WTC11 (cell line): ENCODE measurements at regions not wholly inside any gene's neighbourhood (a gene's known extent, or its start where the extent isn't known, plus 50 kb on each side); places are given as distances from the start of the nearest gene placed in this dataset.

Experiments
- ATAC-seq: fragments of 200-7000 bp; cut with Tn5 transposase; 2 replicates; pipeline ENCODE4 v1.10.0; 2021; ENCODE audit warnings: mild to moderate bottlenecking, moderate library complexity
- CTCF ChIA-PET: fragments of 300-600 bp; sonication (Branson Sonifier 250); formaldehyde crosslinking; loops from one replicate; lab custom pipeline; 2021; ENCODE audit warnings: antibody characterized with exemption; lab: Charles Lee
- POLR2A ChIA-PET: fragments of 350-600 bp; sonication (Branson Sonifier 250); formaldehyde crosslinking; loops from one replicate; lab custom pipeline; 2021; ENCODE audit warnings: antibody characterized with exemption; lab: Charles Lee
- DNase-seq: peaks from one replicate; pipeline ENCODE4 v3.0.0; 2021; ENCODE audit warnings: low spot score
- H3K27ac Mint-ChIP-seq: 2 replicates; pipeline ENCODE4 v1.8.0; 2021; ENCODE audit warnings: mixed read lengths
- H3K27me3 Mint-ChIP-seq: 2 replicates; pipeline ENCODE4 v1.8.0; 2021; ENCODE audit warnings: low read depth, mild to moderate bottlenecking, moderate library complexity, mixed read lengths
- H3K36me3 Mint-ChIP-seq: 2 replicates; pipeline ENCODE4 v1.8.0; 2021; ENCODE audit warnings: mixed read lengths
- H3K4me1 Mint-ChIP-seq: 2 replicates; pipeline ENCODE4 v1.8.0; 2022; ENCODE audit warnings: mixed read lengths
- H3K4me3 Mint-ChIP-seq: 2 replicates; pipeline ENCODE4 v1.8.0; 2021; ENCODE audit warnings: mild to moderate bottlenecking, moderate library complexity, mixed read lengths
- H3K9me3 Mint-ChIP-seq: 2 replicates; pipeline ENCODE4 v1.8.0; 2021; ENCODE audit warnings: mixed read lengths
- ARID4B ChIP-seq: sonication (generic); formaldehyde crosslinking; IDR thresholded peaks from 2 replicates; pipeline ENCODE4 v1.8.0; 2023; ENCODE audit warnings: missing genetic modification reagents, mild to moderate bottlenecking, borderline replicate concordance
- ATF1 ChIP-seq: sonication (generic); formaldehyde crosslinking; IDR thresholded peaks from 2 replicates; pipeline ENCODE4 v1.8.1; 2023; ENCODE audit warnings: mild to moderate bottlenecking, moderate library complexity, missing genetic modification reagents
- EMX1 ChIP-seq: fragments of 250-450 bp; sonication (Bioruptor Pico); IDR thresholded peaks from 2 replicates; pipeline ENCODE4 v1.8.0; 2021; ENCODE audit warnings: mild to moderate bottlenecking
- GTF2I ChIP-seq: fragments of 250-450 bp; sonication (Bioruptor Pico); conservative IDR thresholded peaks from 2 replicates; pipeline ENCODE4 v1.4.0; 2021; ENCODE audit warnings: mild to moderate bottlenecking
- HMGA2 ChIP-seq: fragments of 250-450 bp; sonication (Bioruptor Pico); IDR thresholded peaks from 2 replicates; pipeline ENCODE4 v1.4.0; 2021; ENCODE audit warnings: mild to moderate bottlenecking, moderate library complexity
- MLX ChIP-seq: sonication (generic); formaldehyde crosslinking; IDR thresholded peaks from 2 replicates; pipeline ENCODE4 v1.8.1; 2023; ENCODE audit warnings: mild to moderate bottlenecking, missing genetic modification reagents, moderate library complexity
- MXD4 ChIP-seq: fragments of 250-450 bp; sonication (Bioruptor Pico); IDR thresholded peaks from 2 replicates; pipeline ENCODE4 v1.8.0; 2021; ENCODE audit warnings: mild to moderate bottlenecking, moderate library complexity, borderline replicate concordance
- RELA ChIP-seq: sonication (generic); formaldehyde crosslinking; IDR thresholded peaks from 2 replicates; pipeline ENCODE4 v1.8.1; 2022; ENCODE audit warnings: missing genetic modification reagents, mild to moderate bottlenecking, borderline replicate concordance
- SOX15 ChIP-seq: fragments of 250-450 bp; sonication (Bioruptor Pico); IDR thresholded peaks from 2 replicates; pipeline ENCODE4 v1.9.0; 2021; ENCODE audit warnings: mild to moderate bottlenecking
- TCF7 ChIP-seq: sonication (generic); formaldehyde crosslinking; IDR thresholded peaks from 2 replicates; pipeline ENCODE4 v1.8.0; 2022; ENCODE audit warnings: mild to moderate bottlenecking, low read depth, missing genetic modification reagents, moderate library complexity
- ZBTB21 ChIP-seq: sonication (generic); formaldehyde crosslinking; IDR thresholded peaks from 2 replicates; pipeline ENCODE4 v1.8.1; 2023; ENCODE audit warnings: mild to moderate bottlenecking, missing genetic modification reagents, borderline replicate concordance
- ZNF263 ChIP-seq: sonication (generic); formaldehyde crosslinking; IDR thresholded peaks from 2 replicates; pipeline ENCODE4 v1.8.1; 2022; ENCODE audit warnings: low read depth, mild to moderate bottlenecking, moderate library complexity, missing genetic modification reagents
- ZNF416 ChIP-seq: fragments of 250-450 bp; sonication (Bioruptor Pico); IDR thresholded peaks from 2 replicates; pipeline ENCODE4 v1.9.0; 2021; ENCODE audit warnings: mild to moderate bottlenecking, inconsistent platforms
- ZNF532 ChIP-seq: fragments of 250-450 bp; sonication (Bioruptor Pico); IDR thresholded peaks from 2 replicates; pipeline ENCODE4 v1.9.0; 2021; ENCODE audit warnings: mild to moderate bottlenecking, borderline replicate concordance
- ZNF671 ChIP-seq: fragments of 250-450 bp; sonication (Bioruptor Pico); IDR thresholded peaks from 2 replicates; pipeline ENCODE4 v1.8.0; 2021; ENCODE audit warnings: mild to moderate bottlenecking
- TF ChIP-seq, protein P1 (sequence below): sonication (generic); formaldehyde crosslinking; IDR thresholded peaks from 2 replicates; pipeline ENCODE4 v1.8.1; 2023; ENCODE audit warnings: mild to moderate bottlenecking, missing genetic modification reagents, moderate library complexity
- TF ChIP-seq, protein P2 (sequence below): fragments of 200-600 bp; IDR thresholded peaks from 2 replicates; pipeline ENCODE4 v1.8.0; 2022; ENCODE audit warnings: antibody characterized with exemption
- TF ChIP-seq, protein P3 (sequence below): sonication (generic); formaldehyde crosslinking; IDR thresholded peaks from 2 replicates; pipeline ENCODE4 v1.8.1; 2022; ENCODE audit warnings: low read depth, missing genetic modification reagents, borderline replicate concordance
- TF ChIP-seq, protein P4 (sequence below): sonication (generic); formaldehyde crosslinking; IDR thresholded peaks from 2 replicates; pipeline ENCODE4 v1.8.0; 2022; ENCODE audit warnings: mild to moderate bottlenecking, missing genetic modification reagents
- TF ChIP-seq, protein P5 (sequence below): fragments of 250-450 bp; sonication (Bioruptor Pico); IDR thresholded peaks from 2 replicates; pipeline ENCODE4 v1.9.0; 2021; ENCODE audit warnings: moderate library complexity, mild to moderate bottlenecking, inconsistent platforms, borderline replicate concordance
- TF ChIP-seq, protein P6 (sequence below): fragments of 250-450 bp; sonication (Bioruptor Pico); IDR thresholded peaks from 2 replicates; pipeline ENCODE4 v1.9.0; 2021; ENCODE audit warnings: mild to moderate bottlenecking

- POLR2A ChIA-PET = no interaction called here
- no peak for TF ChIP-seq GTF2I (CRISPR knock-in tag)
- TF ChIP-seq ATF1 = no peak
- TF ChIP-seq ZNF263 (CRISPR knock-in tag) = no peak
- TF ChIP-seq, protein P1, sequence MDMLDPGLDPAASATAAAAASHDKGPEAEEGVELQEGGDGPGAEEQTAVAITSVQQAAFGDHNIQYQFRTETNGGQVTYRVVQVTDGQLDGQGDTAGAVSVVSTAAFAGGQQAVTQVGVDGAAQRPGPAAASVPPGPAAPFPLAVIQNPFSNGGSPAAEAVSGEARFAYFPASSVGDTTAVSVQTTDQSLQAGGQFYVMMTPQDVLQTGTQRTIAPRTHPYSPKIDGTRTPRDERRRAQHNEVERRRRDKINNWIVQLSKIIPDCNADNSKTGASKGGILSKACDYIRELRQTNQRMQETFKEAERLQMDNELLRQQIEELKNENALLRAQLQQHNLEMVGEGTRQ = no peak
- TF ChIP-seq, protein P2, sequence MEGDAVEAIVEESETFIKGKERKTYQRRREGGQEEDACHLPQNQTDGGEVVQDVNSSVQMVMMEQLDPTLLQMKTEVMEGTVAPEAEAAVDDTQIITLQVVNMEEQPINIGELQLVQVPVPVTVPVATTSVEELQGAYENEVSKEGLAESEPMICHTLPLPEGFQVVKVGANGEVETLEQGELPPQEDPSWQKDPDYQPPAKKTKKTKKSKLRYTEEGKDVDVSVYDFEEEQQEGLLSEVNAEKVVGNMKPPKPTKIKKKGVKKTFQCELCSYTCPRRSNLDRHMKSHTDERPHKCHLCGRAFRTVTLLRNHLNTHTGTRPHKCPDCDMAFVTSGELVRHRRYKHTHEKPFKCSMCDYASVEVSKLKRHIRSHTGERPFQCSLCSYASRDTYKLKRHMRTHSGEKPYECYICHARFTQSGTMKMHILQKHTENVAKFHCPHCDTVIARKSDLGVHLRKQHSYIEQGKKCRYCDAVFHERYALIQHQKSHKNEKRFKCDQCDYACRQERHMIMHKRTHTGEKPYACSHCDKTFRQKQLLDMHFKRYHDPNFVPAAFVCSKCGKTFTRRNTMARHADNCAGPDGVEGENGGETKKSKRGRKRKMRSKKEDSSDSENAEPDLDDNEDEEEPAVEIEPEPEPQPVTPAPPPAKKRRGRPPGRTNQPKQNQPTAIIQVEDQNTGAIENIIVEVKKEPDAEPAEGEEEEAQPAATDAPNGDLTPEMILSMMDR = no peak
- TF ChIP-seq ARID4B = no peak
- TF ChIP-seq HMGA2 (CRISPR knock-in tag) = no peak
- TF ChIP-seq MXD4 (CRISPR knock-in tag) = no peak
- TF ChIP-seq ZNF671 = no peak
- TF ChIP-seq TCF7 (CRISPR knock-in tag) = no peak
- TF ChIP-seq, protein P3, sequence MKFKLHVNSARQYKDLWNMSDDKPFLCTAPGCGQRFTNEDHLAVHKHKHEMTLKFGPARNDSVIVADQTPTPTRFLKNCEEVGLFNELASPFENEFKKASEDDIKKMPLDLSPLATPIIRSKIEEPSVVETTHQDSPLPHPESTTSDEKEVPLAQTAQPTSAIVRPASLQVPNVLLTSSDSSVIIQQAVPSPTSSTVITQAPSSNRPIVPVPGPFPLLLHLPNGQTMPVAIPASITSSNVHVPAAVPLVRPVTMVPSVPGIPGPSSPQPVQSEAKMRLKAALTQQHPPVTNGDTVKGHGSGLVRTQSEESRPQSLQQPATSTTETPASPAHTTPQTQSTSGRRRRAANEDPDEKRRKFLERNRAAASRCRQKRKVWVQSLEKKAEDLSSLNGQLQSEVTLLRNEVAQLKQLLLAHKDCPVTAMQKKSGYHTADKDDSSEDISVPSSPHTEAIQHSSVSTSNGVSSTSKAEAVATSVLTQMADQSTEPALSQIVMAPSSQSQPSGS (CRISPR knock-in tag) = no peak
- no peak for TF ChIP-seq EMX1 (CRISPR knock-in tag)
- TF ChIP-seq ZNF416 = no peak
- TF ChIP-seq, protein P4, sequence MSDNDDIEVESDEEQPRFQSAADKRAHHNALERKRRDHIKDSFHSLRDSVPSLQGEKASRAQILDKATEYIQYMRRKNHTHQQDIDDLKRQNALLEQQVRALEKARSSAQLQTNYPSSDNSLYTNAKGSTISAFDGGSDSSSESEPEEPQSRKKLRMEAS (CRISPR knock-in tag) = no peak
- TF ChIP-seq, protein P5, sequence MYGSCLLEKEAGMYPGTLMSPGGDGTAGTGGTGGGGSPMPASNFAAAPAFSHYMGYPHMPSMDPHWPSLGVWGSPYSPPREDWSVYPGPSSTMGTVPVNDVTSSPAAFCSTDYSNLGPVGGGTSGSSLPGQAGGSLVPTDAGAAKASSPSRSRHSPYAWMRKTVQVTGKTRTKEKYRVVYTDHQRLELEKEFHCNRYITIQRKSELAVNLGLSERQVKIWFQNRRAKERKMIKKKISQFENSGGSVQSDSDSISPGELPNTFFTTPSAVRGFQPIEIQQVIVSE (CRISPR knock-in tag) = no peak
- no peak for TF ChIP-seq SOX15
- DNase-seq = no peak
- Mint-ChIP-seq H3K27me3 (no peaks in the 10 kb centered on the region), H3K4me1 (no peaks in the 10 kb centered on the region), H3K36me3 (no peaks in the 10 kb centered on the region), H3K27ac (no peak overlapping the region), H3K9me3 (peaks cover 3% of the 10 kb centered on the region; the same call in 1 of the 2 replicates), H3K4me3 (no peak overlapping the region)
- no peak for ATAC-seq
- CTCF ChIA-PET = interaction anchor here (0.5 to 2.0 kb wide), 4 partner anchors 25 to 469 kb away, joined by 3 to 9 read pairs (median 4); no protein-coding TSS in a partner anchor
Observed at GRCh38 chr20:58091810-58092209, 136.6 kb downstream of the ANKRD60 start.

DNA sequence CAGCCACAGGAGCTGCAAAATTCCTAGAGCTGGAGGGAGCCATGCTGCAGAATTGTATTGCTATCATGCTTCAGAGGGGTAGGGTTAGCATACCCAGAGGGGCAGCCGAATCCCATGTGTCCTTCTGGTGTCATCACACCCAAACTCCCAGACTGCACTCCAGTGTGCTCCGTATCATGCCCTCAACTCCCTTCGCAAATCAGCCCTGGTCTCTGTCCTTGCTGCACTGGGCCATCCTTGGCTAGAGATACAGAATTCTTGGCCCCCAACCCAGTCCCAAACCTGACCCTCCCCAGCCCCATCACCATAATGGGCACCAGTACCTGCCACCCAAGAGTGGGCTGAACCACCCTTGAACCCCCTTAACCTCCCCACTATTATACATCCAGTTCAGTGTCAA is 138.3 kb downstream of the ANKRD60 start:
- ATAC-seq = no peak
- H3K27ac Mint-ChIP-seq = no peak overlapping the region
- peaks cover 3% of the 10 kb centered on the region; the same call in 1 of the 2 replicates for H3K9me3 Mint-ChIP-seq
- DNase-seq = no peak
- no peaks in the 10 kb centered on the region for H3K27me3 Mint-ChIP-seq
- ChIA-PET CTCF (interaction anchor here (1.6 kb wide), 1 partner anchor 467 kb away, joined by 4 read pairs; no protein-coding TSS in a partner anchor), POLR2A (no interaction called here)
- no peak overlapping the region for H3K4me3 Mint-ChIP-seq
- no peaks in the 10 kb centered on the region for H3K4me1 Mint-ChIP-seq
- no peaks in the 10 kb centered on the region for H3K36me3 Mint-ChIP-seq
- TF ChIP-seq MLX (CRISPR knock-in tag) (no peak), ZNF532 (no peak), RELA (CRISPR knock-in tag) (no peak), GTF2I (CRISPR knock-in tag) (no peak), ZBTB21 (no peak)
- TF ChIP-seq, protein P6, sequence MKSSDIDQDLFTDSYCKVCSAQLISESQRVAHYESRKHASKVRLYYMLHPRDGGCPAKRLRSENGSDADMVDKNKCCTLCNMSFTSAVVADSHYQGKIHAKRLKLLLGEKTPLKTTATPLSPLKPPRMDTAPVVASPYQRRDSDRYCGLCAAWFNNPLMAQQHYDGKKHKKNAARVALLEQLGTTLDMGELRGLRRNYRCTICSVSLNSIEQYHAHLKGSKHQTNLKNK (CRISPR knock-in tag) = no peak
